GM19395 (cell line): ENCODE measurements at regions not wholly inside any gene's neighbourhood (a gene's known extent, or its start where the extent isn't known, plus 50 kb on each side); places are given as distances from the start of the nearest gene placed in this dataset.
"Not testable (repeated sequence)": the region's sequence is repeated elsewhere in the genome, so short reads cannot be mapped to it uniquely, and the experiment has no call there.

Experiments used
- ATAC-seq: cut with Tn5 transposase; IDR thresholded peaks from one replicate; pipeline ENCODE4 v1.9.1; 2021; ENCODE audit warnings: mild to moderate bottlenecking, moderate library complexity; ENCODE audit not compliant: unreplicated experiment

DNA sequence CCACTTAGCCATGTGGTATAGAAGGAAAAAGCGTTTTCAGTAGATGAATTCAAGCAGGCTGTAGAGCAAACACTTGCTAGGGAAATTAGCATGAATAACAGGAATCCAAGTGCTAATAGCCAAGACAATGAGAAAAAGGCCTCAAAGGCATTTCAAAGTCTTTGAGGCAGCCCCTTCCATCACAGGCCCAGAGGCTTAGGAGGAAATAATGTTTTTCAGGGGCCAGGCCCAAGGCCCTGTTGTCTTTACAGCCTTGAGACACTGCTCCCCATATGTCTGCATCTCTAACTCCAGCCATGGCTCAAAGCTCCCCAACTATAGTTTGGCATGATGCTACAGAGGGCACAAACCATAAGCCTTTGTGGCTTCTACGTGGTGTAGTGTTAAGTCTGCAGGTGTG, 563.5 kb downstream of the TAF11L14 start:
- ATAC-seq = no peak

DNA sequence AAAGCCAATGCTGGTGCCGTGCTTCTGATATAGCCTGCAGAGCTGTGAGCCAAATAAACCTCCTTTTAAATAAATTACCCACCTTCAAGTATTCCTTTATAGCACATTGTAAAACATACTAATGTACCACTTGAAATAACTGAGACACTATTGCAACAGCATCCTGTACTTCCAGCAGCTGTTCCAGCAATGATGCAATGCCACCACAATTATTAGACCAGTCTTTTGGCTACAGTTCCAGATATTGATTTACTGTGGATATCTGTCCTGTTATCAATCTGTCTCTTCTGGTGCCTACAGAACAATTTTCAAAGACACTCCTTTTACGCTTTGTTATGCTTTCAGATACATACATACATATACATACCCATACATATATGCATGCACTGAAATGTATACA, 567.9 kb downstream of the TAF11L14 start:
- no peak for ATAC-seq

DNA sequence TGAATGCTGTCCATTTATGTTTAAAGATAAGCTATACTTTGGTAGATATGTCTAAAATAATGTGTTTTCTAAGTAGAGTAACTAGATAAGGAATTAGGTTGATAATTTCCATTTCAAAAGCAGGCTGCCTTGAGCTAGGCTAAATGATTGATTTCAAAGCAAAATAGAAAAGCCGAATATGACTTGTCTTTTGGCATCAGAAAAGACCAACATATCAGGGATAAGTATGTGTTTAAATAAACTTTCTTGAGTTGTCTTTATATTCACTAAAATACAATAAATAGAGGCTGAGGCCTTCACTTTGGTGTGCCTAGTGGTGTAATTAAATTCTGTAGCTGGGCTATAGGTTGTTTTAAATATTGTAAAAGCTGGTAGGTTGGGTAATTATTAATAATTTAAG, 569.0 kb downstream of the TAF11L14 start:
- no peak for ATAC-seq

DNA sequence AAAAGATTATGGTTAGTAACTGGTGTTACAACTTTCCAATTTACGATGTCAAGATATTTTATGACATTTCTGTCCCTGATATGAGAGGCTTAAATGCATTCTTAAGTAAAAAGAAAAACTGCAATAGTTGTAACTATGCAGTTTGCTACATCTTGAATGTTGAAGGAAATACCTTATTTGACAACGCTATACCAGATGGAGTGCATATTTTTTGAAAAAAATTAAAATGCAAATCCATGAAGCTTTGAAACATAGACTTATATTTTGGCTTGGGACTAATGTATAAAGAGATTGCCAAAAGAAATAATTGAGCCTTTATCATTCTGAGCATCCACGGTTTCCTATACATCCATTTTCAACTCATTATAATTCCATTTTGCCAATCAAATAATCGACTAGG, 579.4 kb downstream of the TAF11L14 start:
- ATAC-seq = no peak

DNA sequence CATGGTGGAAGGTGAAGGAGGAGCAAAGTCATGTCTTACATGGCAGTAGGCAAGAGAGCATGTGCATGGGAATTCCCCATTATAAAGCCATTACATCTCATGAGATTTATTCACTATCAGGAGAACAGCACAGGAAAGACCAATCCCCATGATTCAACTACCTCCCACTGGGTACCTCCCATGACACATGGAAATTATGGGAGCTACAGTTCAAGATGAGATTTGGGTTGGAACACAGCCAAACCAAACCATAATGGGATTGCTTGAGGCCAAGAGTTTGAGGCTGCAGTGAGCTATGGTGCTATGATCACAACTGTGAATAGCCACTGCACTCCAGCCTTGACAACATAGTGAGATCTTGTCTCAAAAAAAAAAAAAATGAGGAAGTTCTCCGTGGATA, 581.8 kb downstream of the TAF11L14 start:
- ATAC-seq = no peak

DNA sequence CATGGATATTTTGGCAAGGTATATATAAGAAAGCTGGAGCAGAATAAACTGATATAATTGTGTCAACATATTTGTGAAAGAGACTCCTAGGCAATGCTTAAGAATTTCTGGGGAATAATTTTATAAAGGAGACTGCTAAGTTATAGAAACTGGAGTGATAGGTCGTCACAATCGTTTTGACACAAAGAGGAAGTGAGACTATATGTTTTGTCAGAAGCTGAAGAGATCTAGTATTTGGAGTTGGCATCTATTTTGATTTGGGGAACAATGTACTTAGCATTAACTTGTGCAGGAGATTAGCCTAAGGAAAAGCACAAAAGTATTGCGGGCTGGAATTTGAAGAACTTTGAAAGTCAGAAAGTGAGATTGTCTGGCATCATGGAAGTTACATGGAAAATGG, 582.5 kb downstream of the TAF11L14 start:
- no peak for ATAC-seq

DNA sequence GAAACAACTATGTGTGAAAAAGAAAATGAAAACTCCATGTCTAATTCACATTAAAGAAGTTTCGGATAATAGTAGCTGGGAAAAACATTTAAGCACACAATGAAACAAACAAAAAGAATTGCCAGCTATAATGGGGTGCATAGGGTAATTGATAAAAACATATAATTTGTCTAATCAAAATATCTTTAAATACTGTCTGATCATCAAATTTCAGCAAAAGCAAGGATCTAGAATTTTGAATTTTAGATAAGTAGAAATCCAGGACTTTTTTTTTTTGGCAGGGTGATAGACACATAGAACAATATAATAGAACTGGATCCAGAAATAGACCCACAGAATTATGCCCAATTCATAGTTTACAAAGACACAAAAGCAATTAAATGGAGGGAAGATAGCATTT, 585.0 kb downstream of the TAF11L14 start:
- ATAC-seq = no peak

DNA sequence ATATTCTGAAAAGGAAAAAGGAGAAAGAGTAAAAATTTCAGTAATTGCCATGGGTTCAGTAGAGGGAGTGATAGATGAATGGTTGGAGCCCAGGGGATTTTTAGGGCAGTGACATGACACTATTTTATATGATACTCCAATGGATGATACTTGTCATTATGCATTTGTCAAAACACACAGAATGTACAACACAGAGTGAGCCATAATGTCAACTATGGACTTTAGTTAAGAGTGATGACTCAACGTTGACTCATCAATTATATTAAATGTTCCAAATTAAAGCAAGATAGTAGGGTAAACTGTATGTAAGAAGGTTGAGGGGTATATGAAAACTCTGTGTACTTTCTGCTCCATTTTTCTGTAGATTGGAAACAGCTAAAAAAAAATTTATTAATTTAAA, 586.4 kb downstream of the TAF11L14 start:
- ATAC-seq = no peak

DNA sequence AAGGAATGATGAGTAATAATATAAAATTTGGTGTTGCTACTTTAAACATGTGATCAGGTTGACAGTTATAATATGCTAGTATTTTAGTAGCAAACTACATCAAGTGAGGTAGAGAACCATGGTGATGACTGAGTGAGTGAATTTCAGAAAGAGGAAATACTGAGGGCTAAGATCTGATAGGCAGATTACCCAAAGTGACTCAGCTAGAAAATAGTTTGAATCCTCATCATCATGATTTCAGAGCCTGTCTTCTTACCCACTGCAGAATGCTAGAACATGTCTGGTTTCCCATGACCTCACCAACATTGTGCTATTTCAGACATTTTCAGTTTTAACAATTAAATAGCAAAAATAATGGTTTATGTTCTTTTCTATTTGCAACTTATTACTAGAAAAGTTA, 602.1 kb downstream of the TAF11L14 start:
- ATAC-seq = no peak

DNA sequence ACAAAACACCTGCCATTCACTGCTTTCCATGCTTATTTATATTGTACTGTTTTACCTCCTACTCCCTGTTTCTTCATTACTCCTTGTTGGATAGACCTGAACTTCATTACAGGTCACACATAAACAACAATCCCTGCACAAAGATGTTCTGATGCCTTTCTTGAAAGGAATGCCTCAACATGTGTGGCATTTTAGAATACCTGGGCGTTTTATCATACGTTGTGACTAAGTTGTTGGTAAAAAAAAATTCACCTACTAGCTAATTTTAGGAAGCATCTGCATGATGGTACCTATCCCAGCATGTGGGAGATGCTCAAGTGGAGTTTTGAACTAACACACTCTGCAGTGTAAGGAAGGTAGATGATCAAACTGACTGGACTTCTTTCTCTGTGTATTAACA, 604.1 kb downstream of the TAF11L14 start:
- ATAC-seq = no peak

DNA sequence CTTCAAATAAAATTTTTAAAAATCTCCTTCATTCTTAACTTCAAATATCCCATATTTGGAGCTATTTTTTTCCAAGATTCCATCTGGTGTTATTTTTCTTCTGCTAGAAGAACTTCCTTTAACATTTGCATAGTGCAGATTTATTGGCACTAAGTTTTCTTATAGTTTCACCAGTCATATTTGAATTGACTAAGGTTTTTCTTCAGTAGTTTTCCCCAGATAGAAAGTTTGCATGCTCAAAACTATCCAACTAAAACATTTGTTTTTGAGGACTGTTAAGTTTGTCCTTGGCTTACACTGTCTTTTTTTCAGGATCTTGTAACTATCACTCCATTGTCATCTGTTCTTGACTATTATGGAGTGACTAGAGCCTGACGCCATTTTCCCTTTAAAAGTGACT, 606.7 kb downstream of the TAF11L14 start:
- ATAC-seq = no peak

DNA sequence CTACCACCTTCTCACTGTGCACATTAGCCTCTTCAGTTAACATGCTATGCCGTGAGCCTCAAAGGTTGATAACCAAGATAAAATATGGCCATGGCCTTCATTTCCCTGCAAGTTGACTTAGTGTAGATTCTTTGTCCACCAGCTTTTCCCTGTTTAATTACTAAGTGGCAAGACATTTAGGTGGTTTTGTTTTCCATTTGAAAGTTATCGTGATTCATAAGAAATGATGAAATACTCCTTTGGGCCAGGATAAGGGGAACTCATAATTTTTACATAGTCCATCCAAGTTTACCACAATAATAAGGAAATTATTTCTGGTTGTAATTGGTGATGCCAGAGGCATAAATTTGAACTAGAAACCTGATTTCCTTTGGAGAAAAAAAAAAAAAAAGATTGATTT, 609.6 kb downstream of the TAF11L14 start:
- no peak for ATAC-seq

DNA sequence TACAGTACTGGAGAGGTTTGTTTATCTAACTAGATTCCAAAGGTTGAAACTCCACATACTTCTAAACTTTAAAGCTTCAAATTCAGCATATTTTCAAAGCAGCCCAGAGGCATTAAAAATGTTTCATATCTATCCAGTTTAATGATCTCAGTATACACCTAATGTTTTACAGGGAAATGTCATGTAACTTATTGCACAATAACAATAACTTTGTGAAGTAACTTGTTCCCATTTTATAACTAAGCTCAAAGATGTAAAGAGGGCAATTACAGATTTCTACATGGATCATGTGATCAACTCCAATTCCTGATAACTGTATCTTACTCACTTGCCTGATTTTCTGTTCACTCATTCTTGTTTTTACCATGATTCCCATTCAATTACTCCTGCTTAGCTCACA, 610.0 kb downstream of the TAF11L14 start:
- ATAC-seq = no peak

DNA sequence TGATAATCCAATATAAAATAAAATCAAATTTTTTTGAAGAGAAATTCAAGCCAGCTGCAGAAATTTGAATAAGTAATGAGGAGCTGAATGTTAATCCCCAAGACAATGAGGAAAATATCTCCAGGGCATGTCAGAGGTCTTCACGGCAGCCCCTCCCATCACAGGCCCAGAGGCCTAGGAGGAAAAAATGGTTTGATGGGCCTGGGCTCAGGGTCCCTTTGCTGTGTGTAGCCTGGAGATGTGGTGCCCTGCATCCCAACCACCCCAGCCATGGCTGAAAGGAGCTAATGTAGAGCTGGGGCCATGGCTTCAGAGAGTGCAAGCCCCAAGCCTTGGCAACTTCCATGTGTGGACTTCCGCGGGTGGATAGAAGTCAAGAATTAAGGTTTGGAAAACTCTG, 618.3 kb downstream of the TAF11L14 start:
- ATAC-seq = no peak

DNA sequence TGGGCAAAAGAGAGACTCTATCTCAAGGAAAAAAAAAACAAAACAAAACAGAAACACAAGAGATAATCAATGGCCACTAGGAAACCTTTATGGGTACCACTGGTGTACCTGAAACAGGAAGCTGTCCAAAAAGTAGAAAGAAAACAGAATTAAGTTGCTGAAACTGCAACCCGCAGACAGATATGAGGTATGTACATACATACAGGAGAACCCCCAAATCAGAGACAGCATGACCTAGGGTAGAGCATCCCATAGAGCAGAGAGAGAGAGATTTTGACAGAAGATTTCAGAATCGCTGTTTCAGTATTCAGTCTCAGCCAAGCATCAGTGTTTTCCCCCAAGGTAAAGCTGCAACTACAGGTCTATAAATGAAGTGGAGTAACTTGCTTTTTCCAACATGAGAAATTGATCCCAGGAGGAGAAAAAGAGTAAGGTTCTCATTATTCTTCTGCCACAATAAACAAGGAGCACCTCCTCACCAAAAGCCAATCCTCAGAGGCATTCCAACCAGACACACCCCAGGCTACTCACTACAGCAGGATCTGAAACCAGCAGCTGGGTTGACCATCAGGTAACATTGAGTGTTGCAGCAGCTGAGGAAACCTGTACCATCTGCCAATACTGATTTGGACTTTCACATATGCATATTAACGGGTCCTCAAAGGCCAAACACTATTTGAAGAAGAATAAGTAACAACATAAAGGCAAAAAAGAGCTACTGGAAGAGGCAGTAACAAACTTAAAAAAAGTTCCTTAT, 630.0 kb downstream of the TAF11L14 start:
- no peak for ATAC-seq

DNA sequence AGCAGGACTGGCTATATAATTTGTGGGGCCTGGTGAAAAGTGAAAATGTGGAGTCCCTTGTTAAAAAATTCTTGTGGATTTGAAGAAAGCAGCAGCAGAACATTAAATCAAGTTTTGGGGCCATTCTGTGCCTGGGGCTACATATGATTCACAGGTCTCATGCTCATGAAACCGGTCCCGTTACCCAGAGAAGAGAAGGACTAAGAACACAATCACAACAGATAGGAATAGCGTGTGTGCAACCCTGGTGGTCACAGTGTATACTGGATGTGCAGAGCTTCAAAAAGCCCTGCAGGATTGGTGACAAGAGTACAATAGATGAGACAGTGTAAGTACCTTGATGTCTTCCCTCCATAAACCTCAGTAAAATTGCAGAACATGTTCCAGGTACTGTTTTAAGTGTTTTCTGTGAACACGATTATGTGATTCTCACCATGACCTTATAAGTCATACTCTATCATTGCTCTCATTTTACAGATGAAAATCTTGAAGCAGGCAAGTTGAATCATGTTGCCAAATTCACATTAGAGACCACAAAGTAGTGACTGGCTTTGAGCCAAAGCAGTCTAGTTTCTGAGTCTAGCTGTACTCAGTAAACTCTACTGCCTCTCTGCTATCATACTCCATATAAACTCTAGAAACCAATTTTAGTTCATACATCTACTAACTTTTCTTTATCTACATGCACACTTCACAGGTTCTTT, 636.5 kb downstream of the TAF11L14 start:
- no peak for ATAC-seq

DNA sequence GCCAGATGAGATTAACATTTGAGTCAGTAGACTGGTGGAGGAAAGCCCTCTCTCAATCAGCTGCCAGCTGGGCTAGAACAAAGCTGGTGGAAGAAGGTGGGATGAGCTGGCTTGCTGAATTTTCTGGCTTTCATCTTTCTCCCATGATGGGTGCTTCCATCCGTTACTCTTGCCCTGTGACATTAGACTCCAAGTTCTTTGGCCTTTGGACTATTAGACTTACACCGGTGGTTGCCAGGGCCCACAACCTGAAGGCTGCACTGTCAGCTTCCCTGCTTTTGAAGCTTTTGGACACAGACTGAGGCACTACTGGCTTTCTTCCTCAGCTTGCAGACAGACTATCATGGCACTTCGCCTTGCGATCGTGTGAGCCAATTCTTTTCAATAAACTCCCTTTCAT, 642.7 kb downstream of the TAF11L14 start:
- ATAC-seq = no peak

DNA sequence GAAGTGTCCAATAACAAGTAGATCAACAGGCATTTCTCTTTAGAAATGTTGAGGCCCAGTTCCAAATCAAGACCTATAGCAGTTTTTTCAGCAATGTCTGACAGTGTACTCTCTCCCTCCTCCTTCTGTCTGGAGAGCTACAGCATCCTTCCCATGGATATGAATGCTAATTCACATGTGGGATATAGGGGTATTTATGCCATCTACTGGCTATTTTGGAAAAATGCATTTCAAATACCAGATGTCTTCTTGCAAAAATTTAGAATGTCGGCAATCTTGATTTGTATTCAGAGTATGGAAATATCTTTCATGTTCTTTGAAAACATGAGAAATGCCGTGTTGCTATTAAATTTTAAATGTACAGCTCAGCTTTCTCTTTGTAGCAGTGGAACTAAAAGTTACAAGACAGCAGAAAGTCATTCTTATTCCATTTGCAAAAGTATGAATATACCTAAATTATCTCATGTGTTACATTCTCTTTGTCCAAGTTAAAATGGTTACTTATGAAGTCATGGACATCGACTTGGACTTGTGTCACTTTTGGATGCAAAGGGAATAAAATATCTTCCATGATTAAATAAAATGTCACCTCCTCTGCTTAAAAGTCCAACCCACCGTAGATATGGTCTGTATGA, 647.8 kb downstream of the TAF11L14 start:
- ATAC-seq = no peak

DNA sequence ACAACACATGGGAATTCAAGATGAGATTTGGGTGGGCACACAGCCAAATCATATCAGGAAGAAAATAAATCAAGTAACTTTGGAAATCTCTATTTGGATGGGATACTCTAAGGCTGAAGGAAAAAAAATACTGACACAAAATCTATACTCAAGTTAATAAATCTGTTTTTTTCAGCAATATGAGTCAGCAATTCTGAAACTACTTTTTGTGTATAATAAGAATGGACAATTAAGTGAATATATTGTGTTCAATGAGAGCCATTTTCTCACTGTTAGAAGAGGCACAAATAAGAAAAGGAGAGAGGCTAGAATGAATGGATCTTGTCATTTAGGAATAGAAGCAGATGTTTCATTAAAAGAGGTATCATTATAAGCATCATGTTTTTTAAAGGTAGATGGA, 651.0 kb downstream of the TAF11L14 start:
- no peak for ATAC-seq

DNA sequence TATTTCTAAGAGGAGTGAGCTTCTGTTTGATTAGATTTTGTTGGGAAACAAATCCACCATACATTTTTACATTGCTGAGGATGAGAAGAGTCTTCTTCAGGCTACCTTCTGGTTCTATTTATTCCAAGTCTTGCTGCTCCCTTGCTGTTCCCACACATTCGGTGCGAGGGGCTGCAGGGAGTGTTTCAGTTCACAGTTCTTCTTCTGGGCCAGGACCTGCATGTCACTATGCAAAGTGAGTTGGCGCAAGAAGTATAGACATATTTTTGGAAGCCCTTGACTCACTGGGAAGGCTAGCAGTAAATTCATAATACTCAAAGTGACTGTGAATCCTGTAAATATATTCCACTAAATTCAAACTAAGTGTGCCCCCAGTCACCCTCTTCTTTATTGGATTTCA, 657.9 kb downstream of the TAF11L14 start:
- ATAC-seq = no peak

DNA sequence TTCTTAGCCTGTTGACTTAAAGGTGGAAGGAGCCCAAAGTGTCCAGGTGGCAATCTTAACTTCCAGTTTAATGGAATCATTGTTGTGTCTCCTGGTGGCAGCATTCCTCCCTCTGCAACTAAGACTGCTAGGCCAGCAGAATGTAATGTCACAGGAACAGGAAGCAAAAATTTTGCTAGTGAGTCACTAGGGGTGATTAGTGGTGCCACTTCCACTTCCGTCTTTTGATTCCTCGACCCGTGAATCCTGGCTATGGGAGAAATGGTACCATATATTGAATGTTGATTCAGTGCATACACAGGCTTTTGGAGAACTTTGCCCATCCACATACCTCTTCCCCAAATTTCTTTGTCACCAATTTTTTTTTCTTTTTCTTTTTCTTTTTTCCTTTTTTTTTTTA, 661.4 kb downstream of the TAF11L14 start:
- not testable (repeated sequence) for ATAC-seq

DNA sequence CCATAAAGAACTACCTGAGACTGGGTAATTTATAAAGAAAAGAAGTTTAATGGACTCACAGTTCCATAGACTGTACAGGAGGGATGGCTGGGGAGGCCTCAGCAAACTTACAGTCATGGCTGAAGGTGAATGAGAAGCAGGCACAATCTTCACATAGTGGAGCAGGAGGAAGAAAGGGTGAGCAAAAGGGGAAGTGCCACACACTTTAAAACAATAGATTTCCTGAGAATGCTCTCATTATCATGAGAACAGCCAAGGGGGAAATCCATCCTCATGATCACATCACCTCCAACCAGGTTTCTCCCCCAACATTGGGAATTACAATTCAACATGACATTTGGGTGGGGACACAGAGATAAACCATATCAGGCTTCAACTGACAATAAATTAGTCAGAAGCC, 664.9 kb downstream of the TAF11L14 start:
- no peak for ATAC-seq
